Right lobe of liver (tissue), 4 donors: ENCODE measurements at regions not wholly inside any gene's neighbourhood (a gene's known extent, or its start where the extent isn't known, plus 50 kb on each side); places are given as distances from the start of the nearest gene placed in this dataset.

Source experiments
- POLR2A ChIP-seq: fragments of 450-650 bp; IDR thresholded peaks from one replicate; pipeline ENCODE4 v1.6.1; 2017; ENCODE audit warnings: antibody characterized with exemption, mild to moderate bottlenecking
- TF ChIP-seq, protein P1 (sequence below), 4 donors: fragments of 200-600 bp in 3 of 4; fragments of 450-650 bp in 1 of 4; IDR thresholded peaks; one replicate each; pipeline versions ENCODE4 v1.5.1 to v1.8.0; 2016 to 2022; ENCODE audit warnings: antibody characterized with exemption in 4 of 4, mild to moderate bottlenecking in 2 of 4
- donor health status: DM: no; HTN: no; CAD: no.
- donor health status: DM: no; HTN: no; CAD: no.
- donor health status: DM: no; HTN: yes; CAD: no.

DNA sequence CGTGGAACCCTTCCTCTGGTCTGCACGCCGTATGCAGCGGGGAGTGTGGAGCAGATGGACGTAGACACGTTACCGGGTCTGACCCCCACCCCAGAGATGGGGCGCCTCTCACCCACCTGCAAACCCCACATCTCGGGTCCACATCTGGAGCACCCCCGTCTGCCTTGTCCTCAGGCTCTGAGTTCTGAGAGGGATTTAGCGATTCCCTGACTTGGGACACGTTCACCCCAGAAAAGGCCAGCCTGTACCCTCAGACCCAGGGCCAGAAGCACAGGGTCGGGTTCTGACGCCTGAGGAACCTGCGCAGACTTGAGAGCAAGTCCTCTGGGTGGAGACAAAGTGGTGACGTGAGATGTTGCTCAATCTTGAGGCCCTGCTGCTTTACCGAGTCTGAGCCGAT, 1138.5 kb downstream of the BRD1 start:
- TF ChIP-seq, protein P1, sequence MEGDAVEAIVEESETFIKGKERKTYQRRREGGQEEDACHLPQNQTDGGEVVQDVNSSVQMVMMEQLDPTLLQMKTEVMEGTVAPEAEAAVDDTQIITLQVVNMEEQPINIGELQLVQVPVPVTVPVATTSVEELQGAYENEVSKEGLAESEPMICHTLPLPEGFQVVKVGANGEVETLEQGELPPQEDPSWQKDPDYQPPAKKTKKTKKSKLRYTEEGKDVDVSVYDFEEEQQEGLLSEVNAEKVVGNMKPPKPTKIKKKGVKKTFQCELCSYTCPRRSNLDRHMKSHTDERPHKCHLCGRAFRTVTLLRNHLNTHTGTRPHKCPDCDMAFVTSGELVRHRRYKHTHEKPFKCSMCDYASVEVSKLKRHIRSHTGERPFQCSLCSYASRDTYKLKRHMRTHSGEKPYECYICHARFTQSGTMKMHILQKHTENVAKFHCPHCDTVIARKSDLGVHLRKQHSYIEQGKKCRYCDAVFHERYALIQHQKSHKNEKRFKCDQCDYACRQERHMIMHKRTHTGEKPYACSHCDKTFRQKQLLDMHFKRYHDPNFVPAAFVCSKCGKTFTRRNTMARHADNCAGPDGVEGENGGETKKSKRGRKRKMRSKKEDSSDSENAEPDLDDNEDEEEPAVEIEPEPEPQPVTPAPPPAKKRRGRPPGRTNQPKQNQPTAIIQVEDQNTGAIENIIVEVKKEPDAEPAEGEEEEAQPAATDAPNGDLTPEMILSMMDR (IDR thresholded peaks at IDR 0.05) = no peak
- TF ChIP-seq POLR2A = no peak
